H1 (cell line): ENCODE measurements at regions not wholly inside any gene's neighbourhood (a gene's known extent, or its start where the extent isn't known, plus 50 kb on each side); places are given as distances from the start of the nearest gene placed in this dataset.

Experiments
- BACH1 ChIP-seq: IDR thresholded peaks from 2 replicates; pipeline ENCODE4 v1.6.1; 2012; ENCODE audit warnings: low read length, improper control_type of control experiment
- BCL11A ChIP-seq, 2 experiments: IDR thresholded peaks; one replicate each; pipeline ENCODE4 v1.6.1; 2011; ENCODE audit warnings: low read depth in 2 of 2, low read length in 2 of 2, mild to moderate bottlenecking in 2 of 2
- FOSL1 ChIP-seq: IDR thresholded peaks from 2 replicates; pipeline ENCODE4 v1.6.1; 2011; ENCODE audit warnings: mild to moderate bottlenecking, low read depth, low read length, moderate library complexity; ENCODE audit not compliant: insufficient read depth
- NRF1 ChIP-seq: IDR thresholded peaks from 2 replicates; pipeline ENCODE4 v1.6.1; 2011; ENCODE audit warnings: mild to moderate bottlenecking, low read depth, low read length, improper control_type of control experiment
- POLR2A ChIP-seq, 2 experiments: IDR thresholded peaks; 1 replicate in 1 of 2; 2 replicates in 1 of 2; pipeline ENCODE4 v1.6.1; 2011; ENCODE audit warnings: low read depth in 2 of 2, low read length in 2 of 2, mild to moderate bottlenecking in 2 of 2; ENCODE audit errors: control extremely low read depth in 1 of 2
- POLR2AphosphoS5 ChIP-seq: IDR thresholded peaks from 2 replicates; pipeline ENCODE4 v1.6.1; 2011; ENCODE audit warnings: low read depth, low read length
- RFX5 ChIP-seq: IDR thresholded peaks from 2 replicates; pipeline ENCODE4 v1.6.1; 2011; ENCODE audit warnings: low read depth, low read length, improper control_type of control experiment, borderline replicate concordance
- TAF7 ChIP-seq: optimal IDR thresholded peaks from 2 replicates; pipeline ENCODE3; 2011; ENCODE audit warnings: low read depth, mild to moderate bottlenecking, inconsistent platforms, low read length, moderate library complexity, borderline replicate concordance
- TF ChIP-seq, protein P1 (sequence below), 3 experiments: IDR thresholded peaks; 1 replicate in 2 of 3; 2 replicates in 1 of 3; pipeline versions ENCODE4 v1.5.1 to v1.6.1; 2011; ENCODE audit warnings: low read length in 3 of 3, mild to moderate bottlenecking in 3 of 3, inconsistent platforms in 2 of 3, low read depth in 1 of 3, moderate library complexity in 1 of 3; ENCODE audit not compliant: insufficient read depth in 1 of 3; ENCODE audit errors: control extremely low read depth in 1 of 3

DNA sequence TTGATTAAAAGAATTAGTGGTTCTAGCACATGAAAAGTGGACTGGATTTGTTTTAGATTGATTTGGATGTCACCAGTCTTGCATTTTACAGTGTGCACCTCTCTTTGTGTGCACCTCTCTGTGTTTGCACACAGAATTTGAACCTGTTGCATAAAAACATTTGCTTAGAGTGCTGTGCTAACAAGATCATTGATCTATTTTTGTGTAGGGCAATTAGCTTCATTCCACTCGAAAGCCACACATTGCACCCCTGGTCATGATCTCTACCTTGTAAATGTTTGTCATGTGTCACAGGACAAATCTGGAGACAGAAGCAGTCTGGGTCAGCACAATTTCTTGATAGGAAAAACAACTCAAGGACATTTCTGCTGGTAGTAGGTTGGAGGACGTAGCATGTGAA, 258.7 kb upstream of the LINC00305 start:
- TF ChIP-seq, protein P1, sequence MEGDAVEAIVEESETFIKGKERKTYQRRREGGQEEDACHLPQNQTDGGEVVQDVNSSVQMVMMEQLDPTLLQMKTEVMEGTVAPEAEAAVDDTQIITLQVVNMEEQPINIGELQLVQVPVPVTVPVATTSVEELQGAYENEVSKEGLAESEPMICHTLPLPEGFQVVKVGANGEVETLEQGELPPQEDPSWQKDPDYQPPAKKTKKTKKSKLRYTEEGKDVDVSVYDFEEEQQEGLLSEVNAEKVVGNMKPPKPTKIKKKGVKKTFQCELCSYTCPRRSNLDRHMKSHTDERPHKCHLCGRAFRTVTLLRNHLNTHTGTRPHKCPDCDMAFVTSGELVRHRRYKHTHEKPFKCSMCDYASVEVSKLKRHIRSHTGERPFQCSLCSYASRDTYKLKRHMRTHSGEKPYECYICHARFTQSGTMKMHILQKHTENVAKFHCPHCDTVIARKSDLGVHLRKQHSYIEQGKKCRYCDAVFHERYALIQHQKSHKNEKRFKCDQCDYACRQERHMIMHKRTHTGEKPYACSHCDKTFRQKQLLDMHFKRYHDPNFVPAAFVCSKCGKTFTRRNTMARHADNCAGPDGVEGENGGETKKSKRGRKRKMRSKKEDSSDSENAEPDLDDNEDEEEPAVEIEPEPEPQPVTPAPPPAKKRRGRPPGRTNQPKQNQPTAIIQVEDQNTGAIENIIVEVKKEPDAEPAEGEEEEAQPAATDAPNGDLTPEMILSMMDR (IDR thresholded peaks at IDR 0.05; ENCODE audit: control extremely low read depth in 1 of 3, insufficient read depth in 1 of 3, low read depth in 1 of 3, low read length in 3 of 3), result no peak
- no peak for TF ChIP-seq BACH1
- no peak for TF ChIP-seq POLR2A (IDR thresholded peaks at IDR 0.05; ENCODE audit: control extremely low read depth in 1 of 2, low read depth in 2 of 2, low read length in 2 of 2)
- no peak for TF ChIP-seq FOSL1
- TF ChIP-seq BCL11A (IDR thresholded peaks at IDR 0.05; ENCODE audit: low read depth in 2 of 2, low read length in 2 of 2), result no peak
- TF ChIP-seq TAF7, result no peak
- no peak for TF ChIP-seq RFX5
- TF ChIP-seq POLR2AphosphoS5, result no peak
- no peak for TF ChIP-seq NRF1
